Esophagus squamous epithelium (tissue), 5 donors: ENCODE measurements at regions not wholly inside any gene's neighbourhood (a gene's known extent, or its start where the extent isn't known, plus 50 kb on each side); places are given as distances from the start of the nearest gene placed in this dataset.

Experiments
- DNase-seq: peaks from one replicate; lab custom pipeline; 2025; lab: John Stamatoyannopoulos, UW
- H3K27ac ChIP-seq, 4 donors: fragments of 200-600 bp; sonication (generic); one replicate each; pipeline ENCODE4 v1.5.1; 2016 to 2019; ENCODE audit warnings: mild to moderate bottlenecking in 1 of 4
- H3K27me3 ChIP-seq, 4 donors: fragments of 200-600 bp; sonication (generic); 1 replicate in 3 of 4; 2 replicates in 1 of 4; pipeline versions ENCODE4 v1.5.1 to v1.6.0; 2017 to 2021; ENCODE audit warnings: antibody characterized with exemption in 1 of 4
- H3K36me3 ChIP-seq, 3 donors: fragments of 200-600 bp; sonication (generic); one replicate each; pipeline ENCODE4 v1.5.1; 2016 to 2019
- H3K4me1 ChIP-seq, 3 donors: fragments of 200-600 bp; sonication (generic); one replicate each; pipeline ENCODE4 v1.5.1; 2017 to 2019
- H3K4me3 ChIP-seq, 4 donors: fragments of 200-600 bp; sonication (generic); 1 replicate in 3 of 4; 2 replicates in 1 of 4; pipeline ENCODE4 v1.5.1; 2016 to 2019; ENCODE audit warnings: mild to moderate bottlenecking in 2 of 4, moderate library complexity in 1 of 4
- H3K9me3 ChIP-seq, 3 donors: fragments of 200-600 bp; sonication (generic); one replicate each; pipeline ENCODE4 v1.5.1; 2016 to 2019
- POLR2A ChIP-seq, 4 donors: fragments of 450-650 bp; IDR thresholded peaks; one replicate each; pipeline ENCODE4 v1.6.1; 2017; ENCODE audit warnings: antibody characterized with exemption in 4 of 4, mild to moderate bottlenecking in 4 of 4, moderate library complexity in 3 of 4
- WGBS, 2 donors: methylation state at CpG; one replicate each; pipeline ENCODE4 v1.1.5; 2018; 5-methylcytosine and 5-hydroxymethylcytosine counted together
- intact Hi-C: fragments of 100-400 bp; cut with DNase I; formaldehyde crosslinking; loops from one replicate; pipeline ENCODE4 v1.15.0; 2022
- TF ChIP-seq, protein P1 (sequence below), 6 experiments: fragments of 450-650 bp in 4 of 6; fragments of 200-600 bp in 2 of 6; sonication (generic) in 2 of 6; IDR thresholded peaks; one replicate each; pipeline ENCODE4 v1.5.1; 2016 to 2019; ENCODE audit warnings: antibody characterized with exemption in 6 of 6, mild to moderate bottlenecking in 4 of 6, moderate library complexity in 4 of 6
- donor health status: DM: yes; HTN: yes; CAD: no.

DNA sequence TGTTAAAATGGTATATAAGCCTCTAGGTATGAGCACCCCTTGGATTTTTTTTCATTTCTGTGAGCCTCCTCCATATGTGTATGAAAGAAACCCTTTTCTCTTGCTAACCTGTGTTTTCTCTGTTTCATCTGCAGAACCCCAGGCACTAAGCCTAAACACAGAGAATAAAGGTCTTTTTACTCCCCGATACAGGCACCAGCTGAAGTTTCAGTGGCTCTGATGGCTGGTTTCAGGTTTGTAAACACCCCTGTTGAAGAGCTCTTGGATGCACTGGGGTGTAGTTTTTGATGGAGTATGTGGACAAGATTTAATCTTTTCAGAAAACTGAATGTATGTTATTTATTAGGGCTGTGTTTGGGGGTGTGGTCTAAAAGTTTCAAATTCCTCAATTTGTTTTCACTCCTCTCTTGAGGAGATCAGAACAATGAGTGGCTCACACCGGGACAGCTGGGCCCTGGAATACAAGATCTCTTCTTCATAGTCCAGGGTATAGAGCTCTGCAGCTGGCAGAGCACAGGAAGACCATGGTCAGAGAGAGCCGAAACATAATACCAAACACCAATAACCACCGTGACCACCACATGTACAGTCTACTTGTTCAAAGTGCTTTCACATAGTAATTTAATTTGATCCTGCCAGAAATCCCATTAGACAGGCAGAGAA lies 50.2 kb upstream of the VTCN1 start:
- Histone ChIP-seq H3K27ac (no peak overlapping the region), H3K4me3 (no peak overlapping the region), H3K27me3 (peaks cover 0 to 34% (median 0%) of the 10 kb centered on the region in 4 donors), H3K4me1 (no peaks in the 10 kb centered on the region), H3K36me3 (no peaks in the 10 kb centered on the region), H3K9me3 (peaks cover 0 to 6% (median 0%) of the 10 kb centered on the region in 3 donors)
- WGBS, 2 donors, result 77 to 96% methylated on average over 3 to 4 of the region's 4 CpGs
- TF ChIP-seq, protein P1, sequence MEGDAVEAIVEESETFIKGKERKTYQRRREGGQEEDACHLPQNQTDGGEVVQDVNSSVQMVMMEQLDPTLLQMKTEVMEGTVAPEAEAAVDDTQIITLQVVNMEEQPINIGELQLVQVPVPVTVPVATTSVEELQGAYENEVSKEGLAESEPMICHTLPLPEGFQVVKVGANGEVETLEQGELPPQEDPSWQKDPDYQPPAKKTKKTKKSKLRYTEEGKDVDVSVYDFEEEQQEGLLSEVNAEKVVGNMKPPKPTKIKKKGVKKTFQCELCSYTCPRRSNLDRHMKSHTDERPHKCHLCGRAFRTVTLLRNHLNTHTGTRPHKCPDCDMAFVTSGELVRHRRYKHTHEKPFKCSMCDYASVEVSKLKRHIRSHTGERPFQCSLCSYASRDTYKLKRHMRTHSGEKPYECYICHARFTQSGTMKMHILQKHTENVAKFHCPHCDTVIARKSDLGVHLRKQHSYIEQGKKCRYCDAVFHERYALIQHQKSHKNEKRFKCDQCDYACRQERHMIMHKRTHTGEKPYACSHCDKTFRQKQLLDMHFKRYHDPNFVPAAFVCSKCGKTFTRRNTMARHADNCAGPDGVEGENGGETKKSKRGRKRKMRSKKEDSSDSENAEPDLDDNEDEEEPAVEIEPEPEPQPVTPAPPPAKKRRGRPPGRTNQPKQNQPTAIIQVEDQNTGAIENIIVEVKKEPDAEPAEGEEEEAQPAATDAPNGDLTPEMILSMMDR (IDR thresholded peaks at IDR 0.05), result no peak
- TF ChIP-seq POLR2A (IDR thresholded peaks at IDR 0.05), result no peak
- no peak for DNase-seq
- intact Hi-C loops, result no loop called here
